HG02623 (cell line): ENCODE measurements at regions not wholly inside any gene's neighbourhood (a gene's known extent, or its start where the extent isn't known, plus 50 kb on each side); places are given as distances from the start of the nearest gene placed in this dataset.
A peak's percentile ranks its signal among the peaks of the same experiment; 100 is the strongest.

Experiments
- ATAC-seq: cut with Tn5 transposase; IDR thresholded peaks from one replicate; pipeline ENCODE4 v1.9.1; 2021; ENCODE audit warnings: moderate library complexity; ENCODE audit not compliant: unreplicated experiment

- ATAC-seq: no peak
Measured at GRCh38 chr10:16348891-16349290, 87.9 kb upstream of the PTER start.

- ATAC-seq: no peak
Measured at GRCh38 chr10:16352146-16352545, 84.7 kb upstream of the PTER start.

- ATAC-seq: no peak
Measured at GRCh38 chr10:16360001-16360400, 76.8 kb upstream of the PTER start.

DNA sequence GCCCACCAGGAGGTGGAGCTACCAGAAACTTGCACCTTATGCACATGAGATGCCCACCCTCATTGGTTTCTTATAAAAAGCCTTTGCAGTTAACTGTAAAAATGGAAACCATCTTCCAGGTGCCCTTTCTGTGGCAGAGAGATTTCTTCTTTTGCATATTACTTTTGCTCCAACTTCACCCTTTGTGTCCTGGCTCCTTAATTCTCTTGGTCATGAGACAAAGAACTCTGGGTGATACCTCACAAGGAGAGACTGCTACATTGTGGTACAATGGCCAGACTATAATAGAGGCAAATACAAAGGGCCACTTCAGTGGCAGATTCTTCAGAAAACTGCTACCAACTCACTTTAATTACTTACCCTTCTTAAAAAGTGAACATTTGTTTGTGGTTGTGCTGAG, 76.4 kb upstream of the PTER start:
- ATAC-seq: no peak

DNA sequence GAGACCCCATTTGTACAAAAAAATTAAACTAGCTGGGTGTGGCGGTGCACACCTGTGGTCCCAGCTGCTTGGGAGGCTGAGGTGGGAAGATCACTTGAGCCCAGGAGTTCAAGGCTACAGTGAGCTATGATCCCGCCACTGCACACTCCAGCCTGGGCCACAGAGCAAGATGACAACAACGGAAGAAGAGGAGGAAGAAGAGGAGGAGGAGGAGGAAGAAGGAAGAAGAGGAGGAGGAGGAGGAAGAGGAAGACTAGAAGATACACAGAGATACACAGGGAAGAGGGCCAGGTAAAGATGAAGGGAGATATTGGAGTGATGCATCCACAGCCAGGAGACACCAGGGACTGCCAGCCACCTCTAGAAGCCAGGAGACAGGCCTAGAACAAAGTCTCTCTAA, 75.7 kb upstream of the PTER start:
- ATAC-seq: no peak

- ATAC-seq: no peak
Measured at GRCh38 chr10:16363741-16364140, 73.1 kb upstream of the PTER start.

DNA sequence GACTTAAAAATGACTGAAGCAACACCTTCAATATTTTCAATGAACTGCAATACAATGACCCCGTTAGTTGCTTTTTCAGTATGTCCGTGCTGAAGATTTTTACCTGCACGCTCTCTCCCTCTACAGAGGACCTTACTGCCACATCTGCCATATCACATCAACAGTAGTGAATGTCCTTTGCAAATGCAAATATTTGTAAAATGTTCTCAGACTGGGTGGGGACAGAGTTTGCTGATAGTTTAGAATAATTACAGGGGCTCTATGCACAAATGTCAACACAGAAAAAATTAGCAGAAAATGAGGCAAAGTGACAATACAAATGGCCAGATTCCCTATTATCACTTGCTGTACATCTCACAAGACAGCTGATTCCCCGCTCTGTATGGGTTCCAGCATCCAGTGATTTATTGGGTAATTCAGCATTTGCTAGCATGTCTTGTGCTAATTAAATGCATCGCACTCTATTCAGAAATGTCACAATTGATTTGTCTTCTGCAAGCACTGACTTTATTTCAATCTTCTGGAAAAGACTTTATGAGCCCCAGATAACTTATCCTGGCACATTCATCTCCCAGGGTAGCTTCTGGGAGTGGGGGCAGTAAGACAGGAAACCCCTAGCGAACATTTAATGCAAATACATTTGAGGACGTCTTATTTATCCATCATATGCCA, 69.1 kb upstream of the PTER start:
- no peak for ATAC-seq

- ATAC-seq: peak; percentile 76
Measured at GRCh38 chr10:16381083-16381482, 55.7 kb upstream of the PTER start.

DNA sequence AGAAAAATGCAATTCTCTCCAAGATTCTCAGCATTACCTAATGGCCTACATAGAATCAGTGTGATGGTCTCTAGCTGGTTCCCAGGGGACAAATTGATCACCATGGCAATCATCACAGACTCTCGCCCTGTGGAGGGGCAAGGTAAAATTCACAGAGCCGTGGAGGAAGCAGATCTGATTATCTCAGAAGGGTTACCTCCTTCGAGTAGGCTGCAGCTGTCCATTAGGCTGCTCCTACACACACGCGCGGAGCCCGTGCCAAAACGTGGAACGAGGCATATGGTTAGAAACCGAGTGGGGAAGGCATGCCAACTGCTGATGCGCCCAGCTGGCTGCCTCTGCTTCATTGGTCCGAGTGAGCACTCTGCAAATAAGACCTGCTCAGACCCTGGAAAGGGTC, 52.8 kb upstream of the PTER start:
- no peak for ATAC-seq

DNA sequence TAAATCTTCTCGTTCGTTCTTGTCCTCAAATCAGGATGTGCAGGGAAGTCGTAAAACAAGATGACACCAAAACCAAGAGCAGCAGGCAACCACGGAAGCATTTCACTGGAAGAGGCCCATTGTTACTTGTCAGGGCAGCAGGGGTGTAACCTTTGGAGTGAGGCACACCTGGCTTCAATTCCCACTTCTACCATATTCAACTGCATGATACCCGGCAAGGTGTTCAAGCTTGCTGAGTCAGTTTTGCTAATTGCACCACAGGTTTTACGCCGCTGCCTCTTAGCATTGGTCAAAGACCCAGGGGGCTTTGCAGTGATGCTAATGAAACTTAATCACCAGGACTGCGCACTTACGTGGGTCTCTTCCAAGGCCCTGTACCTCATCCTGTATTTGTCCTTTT, 50.0 kb upstream of the PTER start:
- no peak for ATAC-seq
